ENCODE measurements at regions not wholly inside any gene's neighbourhood (a gene's known extent, or its start where the extent isn't known, plus 50 kb on each side); places are given as distances from the start of the nearest gene placed in this dataset.

DNA sequence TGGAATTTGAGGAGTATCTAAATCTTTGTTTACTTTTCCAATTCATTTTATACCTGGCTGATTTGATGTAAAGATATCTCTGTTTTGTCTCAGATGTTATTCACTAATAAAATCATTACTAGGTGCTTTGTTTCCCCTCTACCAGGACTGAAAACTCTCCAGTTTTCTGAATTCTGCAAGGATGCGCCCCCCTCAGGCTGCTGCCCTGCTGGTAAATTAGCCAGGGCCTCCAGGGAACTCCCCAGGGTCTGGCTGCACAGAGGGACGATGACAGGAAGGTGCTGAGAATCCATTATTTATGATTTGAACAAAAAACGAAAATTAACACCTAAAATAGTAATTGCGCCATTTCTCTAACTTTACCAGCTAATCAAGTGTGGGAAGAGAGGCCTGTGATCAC is 541.2 kb upstream of the POU3F3 start:
- no peak overlapping the region for H3K27ac ChIP-seq (ENCODE audit: low read depth, low read length)
- no peaks in the 10 kb centered on the region for H3K27me3 ChIP-seq (ENCODE audit: control insufficient read depth, insufficient read depth, low read length)
- ChIA-PET CTCF (no interaction called here), POLR2A (no interaction called here)
- no peak overlapping the region for H3K4me3 ChIP-seq (ENCODE audit: low read depth, low read length)
- no peak for DNase-seq (ENCODE audit: low read depth, low spot score)
- peaks cover 22% of the 10 kb centered on the region for H3K9me3 ChIP-seq (ENCODE audit: control insufficient read depth, insufficient read depth, low read length)
- TF ChIP-seq, protein P1, sequence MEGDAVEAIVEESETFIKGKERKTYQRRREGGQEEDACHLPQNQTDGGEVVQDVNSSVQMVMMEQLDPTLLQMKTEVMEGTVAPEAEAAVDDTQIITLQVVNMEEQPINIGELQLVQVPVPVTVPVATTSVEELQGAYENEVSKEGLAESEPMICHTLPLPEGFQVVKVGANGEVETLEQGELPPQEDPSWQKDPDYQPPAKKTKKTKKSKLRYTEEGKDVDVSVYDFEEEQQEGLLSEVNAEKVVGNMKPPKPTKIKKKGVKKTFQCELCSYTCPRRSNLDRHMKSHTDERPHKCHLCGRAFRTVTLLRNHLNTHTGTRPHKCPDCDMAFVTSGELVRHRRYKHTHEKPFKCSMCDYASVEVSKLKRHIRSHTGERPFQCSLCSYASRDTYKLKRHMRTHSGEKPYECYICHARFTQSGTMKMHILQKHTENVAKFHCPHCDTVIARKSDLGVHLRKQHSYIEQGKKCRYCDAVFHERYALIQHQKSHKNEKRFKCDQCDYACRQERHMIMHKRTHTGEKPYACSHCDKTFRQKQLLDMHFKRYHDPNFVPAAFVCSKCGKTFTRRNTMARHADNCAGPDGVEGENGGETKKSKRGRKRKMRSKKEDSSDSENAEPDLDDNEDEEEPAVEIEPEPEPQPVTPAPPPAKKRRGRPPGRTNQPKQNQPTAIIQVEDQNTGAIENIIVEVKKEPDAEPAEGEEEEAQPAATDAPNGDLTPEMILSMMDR (IDR thresholded peaks at IDR 0.05; ENCODE audit: low read depth, low read length) = no peak

DNA sequence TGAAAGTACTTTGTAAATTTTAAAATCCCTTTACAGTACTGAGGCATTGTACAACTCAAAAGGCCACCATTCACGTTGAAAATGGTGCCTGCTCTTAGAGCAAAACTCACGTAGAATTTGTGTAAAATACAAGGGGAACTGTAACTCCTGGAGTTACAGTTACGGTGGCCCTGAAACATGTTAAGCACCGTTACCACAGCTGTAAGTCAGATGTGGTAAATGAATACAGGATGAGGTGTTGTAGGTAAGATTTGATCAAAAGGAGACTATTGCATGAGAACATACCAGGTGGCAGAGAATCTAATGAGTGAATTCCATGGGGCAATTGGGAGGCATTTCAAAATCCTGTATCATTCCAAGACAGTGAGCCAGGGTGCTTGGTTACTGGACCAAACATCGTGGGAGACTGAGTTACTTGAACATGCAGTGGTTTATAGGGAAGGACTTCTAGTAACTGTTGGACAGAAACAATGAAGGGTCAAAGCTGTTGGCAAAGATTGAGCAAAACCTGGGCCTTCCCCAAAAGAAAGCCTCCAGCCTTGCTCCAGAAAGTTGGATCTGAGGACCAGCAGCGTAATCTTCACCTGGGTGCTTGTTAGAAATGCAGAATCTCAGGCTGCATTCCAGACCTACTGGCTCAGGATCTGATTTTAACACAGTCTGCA is 535.8 kb upstream of the POU3F3 start:
- Histone ChIP-seq H3K27ac (ENCODE audit: low read depth, low read length) (no peak overlapping the region), H3K9me3 (ENCODE audit: control insufficient read depth, insufficient read depth, low read length) (peaks cover 17% of the 10 kb centered on the region), H3K27me3 (ENCODE audit: control insufficient read depth, insufficient read depth, low read length) (no peaks in the 10 kb centered on the region), H3K4me3 (ENCODE audit: low read depth, low read length) (no peak overlapping the region)
- no peak for DNase-seq (ENCODE audit: low read depth, low spot score)
- TF ChIP-seq, protein P1 (IDR thresholded peaks at IDR 0.05; ENCODE audit: low read depth, low read length) = no peak
- CTCF ChIA-PET = no interaction called here
- POLR2A ChIA-PET = no interaction called here

DNA sequence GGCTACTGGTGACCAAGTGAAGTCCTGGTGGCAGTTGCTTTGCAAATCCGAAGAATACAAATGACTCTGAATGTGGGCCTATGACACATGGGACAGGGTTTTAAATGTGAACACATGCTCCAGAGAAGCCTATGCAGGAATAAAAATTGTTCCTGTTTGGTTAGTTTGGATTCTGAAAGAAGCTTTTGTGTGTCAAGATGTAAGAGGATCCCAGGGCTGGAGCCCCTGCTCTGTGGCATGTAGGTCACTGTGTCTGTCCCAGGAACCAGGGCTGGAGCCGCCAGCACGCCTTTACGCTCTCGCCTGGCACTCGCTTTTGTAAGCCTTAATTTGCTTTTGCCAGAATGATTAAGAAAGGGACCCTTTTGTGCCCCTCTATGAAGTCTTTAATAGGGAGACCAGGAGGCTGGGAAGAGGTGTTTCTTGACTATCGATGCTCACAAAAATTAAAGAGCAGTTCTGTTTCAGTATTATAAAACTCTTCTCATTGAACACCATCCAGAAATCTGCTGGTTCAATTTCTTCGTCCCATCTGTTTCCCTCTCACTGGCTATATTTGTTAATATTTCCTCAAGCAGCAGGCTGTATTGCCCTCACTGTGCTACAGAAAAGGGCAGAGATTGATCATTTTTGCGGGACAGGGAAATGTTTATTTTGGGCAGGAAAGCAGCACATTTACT is 532.7 kb upstream of the POU3F3 start:
- H3K9me3 ChIP-seq (ENCODE audit: control insufficient read depth, insufficient read depth, low read length) = peaks cover 22% of the 10 kb centered on the region
- no peak overlapping the region for H3K27ac ChIP-seq (ENCODE audit: low read depth, low read length)
- no peak overlapping the region for H3K4me3 ChIP-seq (ENCODE audit: low read depth, low read length)
- DNase-seq (ENCODE audit: low read depth, low spot score) = no peak
- TF ChIP-seq, protein P1 (IDR thresholded peaks at IDR 0.05; ENCODE audit: low read depth, low read length) = no peak
- CTCF ChIA-PET = no interaction called here
- no peaks in the 10 kb centered on the region for H3K27me3 ChIP-seq (ENCODE audit: control insufficient read depth, insufficient read depth, low read length)
- POLR2A ChIA-PET = no interaction called here

DNA sequence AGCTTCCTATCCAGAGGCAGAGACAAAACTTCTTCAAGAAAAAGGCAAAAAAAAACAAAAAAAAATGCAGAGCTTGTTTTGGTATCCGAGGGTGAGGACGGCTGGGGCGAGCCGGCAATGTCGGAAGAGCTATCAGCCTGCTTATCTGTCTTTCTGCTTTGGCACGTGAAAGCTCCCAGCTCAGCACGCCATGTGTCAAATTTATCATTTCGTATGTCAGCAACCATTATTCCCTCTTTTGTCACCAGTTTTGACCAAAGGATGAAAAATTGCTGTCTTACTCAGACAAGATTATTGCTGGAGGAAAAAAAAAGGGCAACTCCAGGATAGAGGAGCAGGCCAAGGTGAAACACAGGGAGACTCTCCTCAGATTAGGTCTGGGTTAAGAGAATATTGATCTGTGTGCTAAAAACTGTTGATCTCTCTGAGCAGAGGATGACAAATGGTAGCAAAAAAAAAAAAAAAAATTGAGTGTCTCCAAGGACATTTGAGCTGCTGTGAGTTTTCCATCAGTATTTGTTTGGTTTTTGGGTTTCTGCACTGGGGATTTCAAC is 532.0 kb upstream of the POU3F3 start:
- Histone ChIP-seq H3K4me3 (ENCODE audit: low read depth, low read length) (no peak overlapping the region), H3K27me3 (ENCODE audit: control insufficient read depth, insufficient read depth, low read length) (no peaks in the 10 kb centered on the region), H3K9me3 (ENCODE audit: control insufficient read depth, insufficient read depth, low read length) (peaks cover 22% of the 10 kb centered on the region), H3K27ac (ENCODE audit: low read depth, low read length) (no peak overlapping the region)
- ChIA-PET CTCF (no interaction called here), POLR2A (no interaction called here)
- no peak for DNase-seq (ENCODE audit: low read depth, low spot score)
- TF ChIP-seq, protein P1 (IDR thresholded peaks at IDR 0.05; ENCODE audit: low read depth, low read length) = no peak

DNA sequence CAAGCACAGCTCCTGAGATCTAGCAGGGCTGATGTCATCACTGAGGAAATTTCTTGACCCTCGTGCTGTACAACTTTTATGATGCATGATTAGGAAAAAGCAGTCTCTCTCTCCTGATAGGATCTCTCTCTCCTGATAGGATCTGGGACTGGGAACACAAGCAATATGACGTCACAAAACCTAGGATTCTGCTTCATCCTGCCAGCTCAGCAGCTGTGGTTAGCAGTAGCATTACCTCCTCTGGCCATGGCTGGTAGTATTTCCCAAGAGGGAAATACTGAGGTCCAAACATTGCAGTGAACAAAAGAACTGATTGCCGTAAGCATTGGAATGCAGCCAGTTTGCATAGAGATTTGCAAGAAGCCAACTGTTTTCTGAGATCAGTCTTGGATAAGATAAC is 521.2 kb upstream of the POU3F3 start:
- no peak for DNase-seq (ENCODE audit: low read depth, low spot score)
- Histone ChIP-seq H3K27me3 (ENCODE audit: control insufficient read depth, insufficient read depth, low read length) (no peaks in the 10 kb centered on the region), H3K4me3 (ENCODE audit: low read depth, low read length) (no peak overlapping the region), H3K9me3 (ENCODE audit: control insufficient read depth, insufficient read depth, low read length) (peaks cover 16% of the 10 kb centered on the region), H3K27ac (ENCODE audit: low read depth, low read length) (no peak overlapping the region)
- ChIA-PET CTCF (no interaction called here), POLR2A (no interaction called here)
- TF ChIP-seq, protein P1 (IDR thresholded peaks at IDR 0.05; ENCODE audit: low read depth, low read length) = no peak

Measured in AG04450 (cell line).